Psoas muscle (tissue), 7 donors: ENCODE measurements at regions not wholly inside any gene's neighbourhood (a gene's known extent, or its start where the extent isn't known, plus 50 kb on each side); places are given as distances from the start of the nearest gene placed in this dataset.

Source experiments
- ATAC-seq, 4 donors: fragments of 200-7000 bp; cut with Tn5 transposase; one replicate each; pipeline ENCODE4 v1.9.1; 2020; ENCODE audit warnings: moderate library complexity in 3 of 4, mild to moderate bottlenecking in 2 of 4
- DNase-seq, 2 donors: peaks; one replicate each; pipeline ENCODE4 v3.0.0-alpha.2; 2020
- H3K27ac ChIP-seq: fragments of 200-600 bp; one replicate; pipeline ENCODE4 v1.8.0; 2022
- H3K27me3 ChIP-seq, 3 donors: fragments of 200-600 bp in 1 of 3; one replicate each; pipeline versions ENCODE4 v1.6.1 to v1.8.0; 2013 to 2022; ENCODE audit warnings: low read length in 2 of 3, mild to moderate bottlenecking in 2 of 3, moderate library complexity in 1 of 3; ENCODE audit not compliant: insufficient read depth in 3 of 3
- H3K36me3 ChIP-seq, 2 donors: fragments of 200-600 bp in 1 of 2; one replicate each; pipeline versions ENCODE4 v1.6.1 to v1.8.0; 2013 to 2022; ENCODE audit warnings: low read depth in 1 of 2, mild to moderate bottlenecking in 1 of 2, moderate library complexity in 1 of 2; ENCODE audit not compliant: insufficient read depth in 1 of 2
- H3K4me1 ChIP-seq: fragments of 200-600 bp; one replicate; pipeline ENCODE4 v1.8.0; 2022
- H3K4me3 ChIP-seq: fragments of 200-600 bp; one replicate; pipeline ENCODE4 v1.8.0; 2022; ENCODE audit warnings: mild to moderate bottlenecking
- H3K9me3 ChIP-seq: fragments of 200-600 bp; one replicate; pipeline ENCODE4 v1.8.0; 2022
- CTCF ChIP-seq: fragments of 200-600 bp; IDR thresholded peaks from one replicate; pipeline ENCODE4 v1.8.0; 2022; ENCODE audit warnings: antibody characterized with exemption
- WGBS, 3 donors: extraction: QIAGEN DNeasy Blood & Tissue Kit; methylation state at CpG; one replicate each; pipeline versions ENCODE4 v1.1.6 to v1.1.7; 2013; 5-methylcytosine and 5-hydroxymethylcytosine counted together
- intact Hi-C, 2 donors: fragments of 100-400 bp; cut with DNase I; formaldehyde crosslinking; loops; one replicate each; pipeline versions ENCODE4 v1.11.0 to v1.14.2; 2022
- donor health status: healthy with polysubstance abuse.
- donor health status: DM: no; HTN: no; CAD: no; lungs with moderate emphysema.
- donor health status: Bipolar disorder and iron deficiency.
- donor health status: healthy.
- donor health status: DM: yes; HTN: yes; CAD: no.
- donor health status: DM: no; HTN: no; CAD: no.
- donor health status: DM: yes; HTN: yes; CAD: no.

- 73 to 79% (median 75%) methylated on average over 3 of the region's 3 CpGs for WGBS, 3 donors
- Histone ChIP-seq H3K27me3 (no peaks in the 10 kb centered on the region), H3K4me3 (no peak overlapping the region), H3K27ac (no peak overlapping the region), H3K9me3 (no peaks in the 10 kb centered on the region), H3K36me3 (no peaks in the 10 kb centered on the region), H3K4me1 (peaks cover 3% of the 10 kb centered on the region)
- DNase-seq, result no peak
- intact Hi-C loops, result no loop called here
- peak in 2 of 4 donors; percentile 13 to 43 for ATAC-seq
- no peak for TF ChIP-seq CTCF
These were observed 138.1 kb downstream of the C5orf15 start for GRCh38 chr5:133830281-133830680.

GRCh38 chr5:133829786-133830185 is 138.6 kb downstream of the C5orf15 start:
- no peak overlapping the region for H3K4me3 ChIP-seq
- no peak overlapping the region for H3K27ac ChIP-seq
- no peaks in the 10 kb centered on the region for H3K9me3 ChIP-seq
- peaks cover 6% of the 10 kb centered on the region for H3K4me1 ChIP-seq
- no peaks in the 10 kb centered on the region for H3K36me3 ChIP-seq
- DNase-seq, result no peak
- H3K27me3 ChIP-seq, result no peaks in the 10 kb centered on the region
- 80 to 85% (median 84%) methylated on average over 3 of the region's 3 CpGs for WGBS, 3 donors
- no peak for ATAC-seq
- intact Hi-C loops, result no loop called here
- no peak for TF ChIP-seq CTCF

GRCh38 chr5:133828722-133829121 is 139.7 kb downstream of the C5orf15 start:
- 81 to 86% (median 82%) methylated on average over 7 of the region's 7 CpGs for WGBS, 3 donors
- Histone ChIP-seq H3K27ac (no peak overlapping the region), H3K9me3 (no peaks in the 10 kb centered on the region), H3K4me1 (peaks cover 10% of the 10 kb centered on the region), H3K27me3 (no peaks in the 10 kb centered on the region), H3K36me3 (no peaks in the 10 kb centered on the region), H3K4me3 (no peak overlapping the region)
- intact Hi-C loops, result no loop called here
- DNase-seq (no peak), ATAC-seq (no peak)
- no peak for TF ChIP-seq CTCF

- Histone ChIP-seq H3K4me1 (peaks cover 10% of the 10 kb centered on the region), H3K4me3 (no peak overlapping the region), H3K36me3 (no peaks in the 10 kb centered on the region), H3K9me3 (no peaks in the 10 kb centered on the region), H3K27ac (no peak overlapping the region), H3K27me3 (no peaks in the 10 kb centered on the region)
- DNase-seq, result no peak
- WGBS, 3 donors, result 68 to 79% (median 76%) methylated on average over 5 of the region's 5 CpGs
- intact Hi-C loops, result no loop called here
- ATAC-seq, result no peak
- TF ChIP-seq CTCF, result no peak
These were observed 140.6 kb downstream of the C5orf15 start for GRCh38 chr5:133827830-133828229.

GRCh38 chr5:133827011-133827410 is 141.4 kb downstream of the C5orf15 start:
- Histone ChIP-seq H3K36me3 (no peaks in the 10 kb centered on the region), H3K27me3 (no peaks in the 10 kb centered on the region), H3K9me3 (no peaks in the 10 kb centered on the region), H3K27ac (no peak overlapping the region), H3K4me3 (no peak overlapping the region), H3K4me1 (peaks cover 10% of the 10 kb centered on the region)
- DNase-seq, result no peak
- ATAC-seq, result no peak
- 78 to 84% (median 83%) methylated on average over 11 of the region's 11 CpGs for WGBS, 3 donors
- TF ChIP-seq CTCF, result no peak
- intact Hi-C loops, result no loop called here
